ENCODE measurements at regions not wholly inside any gene's neighbourhood (a gene's known extent, or its start where the extent isn't known, plus 50 kb on each side); places are given as distances from the start of the nearest gene placed in this dataset.

GRCh38 chr3:166764698-166765318 lies 615.3 kb downstream of the ZBBX start:
- Histone ChIP-seq H3K4me1 (ENCODE audit: control insufficient read depth in 2 of 3, insufficient read depth in 2 of 3, low read depth in 1 of 3, low read length in 3 of 3) (no peaks in the 10 kb centered on the region), H3K27ac (ENCODE audit: low read depth in 2 of 2, low read length in 2 of 2) (no peak overlapping the region), H3K36me3 (ENCODE audit: control insufficient read depth in 2 of 3, insufficient read depth in 3 of 3, low read length in 3 of 3) (no peaks in the 10 kb centered on the region), H3K9ac (ENCODE audit: low read length in 3 of 3) (no peak overlapping the region), H3K9me3 (ENCODE audit: control insufficient read depth in 2 of 3, insufficient read depth in 1 of 3, low read length in 3 of 3) (no peaks in the 10 kb centered on the region), H3K4me3 (ENCODE audit: low read length in 3 of 3) (no peak overlapping the region), H3K27me3 (ENCODE audit: control insufficient read depth, insufficient read depth, low read length) (no peaks in the 10 kb centered on the region)
- TF ChIP-seq CTCF (IDR thresholded peaks at IDR 0.05; ENCODE audit: borderline replicate concordance, extremely low read depth, insufficient read depth), result no peak
- FAIRE-seq (no peak), DNase-seq (no peak)
- intact Hi-C loops (cut with DNase I), result no loop called here

DNA sequence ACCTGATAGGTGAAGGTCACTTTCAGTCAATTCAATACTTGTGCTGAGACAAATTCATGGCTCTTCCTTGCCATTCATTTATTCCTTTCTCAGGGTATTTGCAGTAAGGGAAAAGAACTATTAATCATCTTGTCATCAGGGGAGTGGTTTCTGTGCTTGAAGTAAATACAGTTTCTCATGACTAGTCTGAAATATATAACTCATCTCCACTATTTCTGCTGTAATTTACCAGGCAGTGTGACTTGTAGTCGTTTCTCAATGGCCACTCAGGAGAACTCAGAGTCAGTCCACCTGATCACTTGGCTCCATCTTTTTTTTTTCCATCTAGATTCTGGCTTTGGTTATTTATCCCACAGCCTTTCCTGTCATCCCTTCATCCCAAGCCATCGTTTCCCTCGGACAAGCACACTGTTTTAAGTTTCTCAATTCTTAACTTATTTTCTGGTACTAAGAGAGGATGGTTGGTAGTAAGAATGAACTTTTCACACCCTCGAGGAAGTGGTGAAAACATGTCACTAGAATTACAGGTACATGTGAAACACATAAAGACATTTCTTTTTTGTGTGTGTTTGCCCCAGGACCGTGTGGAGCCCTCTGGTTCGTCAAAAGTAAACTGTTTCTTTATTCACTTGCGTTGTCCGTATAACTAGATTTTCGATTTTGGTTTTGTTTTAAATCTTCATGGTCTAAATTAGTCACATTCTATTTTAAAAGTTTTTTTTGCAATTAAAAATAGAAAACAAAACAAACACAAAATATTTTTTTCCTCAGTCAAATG lies 620.2 kb downstream of the ZBBX start:
- Histone ChIP-seq H3K4me1 (ENCODE audit: control insufficient read depth in 2 of 3, insufficient read depth in 2 of 3, low read depth in 1 of 3, low read length in 3 of 3) (no peaks in the 10 kb centered on the region), H3K27me3 (ENCODE audit: control insufficient read depth, insufficient read depth, low read length) (no peaks in the 10 kb centered on the region), H3K9me3 (ENCODE audit: control insufficient read depth in 2 of 3, insufficient read depth in 1 of 3, low read length in 3 of 3) (no peaks in the 10 kb centered on the region), H3K9ac (ENCODE audit: low read length in 3 of 3) (no peak overlapping the region), H3K27ac (ENCODE audit: low read depth in 2 of 2, low read length in 2 of 2) (no peak overlapping the region), H3K4me3 (ENCODE audit: low read length in 3 of 3) (no peak overlapping the region), H3K36me3 (ENCODE audit: control insufficient read depth in 2 of 3, insufficient read depth in 3 of 3, low read length in 3 of 3) (no peaks in the 10 kb centered on the region)
- no peak for TF ChIP-seq CTCF (IDR thresholded peaks at IDR 0.05; ENCODE audit: borderline replicate concordance, extremely low read depth, insufficient read depth)
- intact Hi-C loops (cut with DNase I), result no loop called here
- no peak for FAIRE-seq
- DNase-seq, result no peak

GRCh38 chr3:166752214-166752613 lies 627.9 kb downstream of the ZBBX start:
- FAIRE-seq, result no peak
- intact Hi-C loops (cut with DNase I), result no loop called here

More at GRCh38 chr3:166752214-166752613, 627.9 kb downstream of the ZBBX start:
- Histone ChIP-seq H3K9ac (ENCODE audit: low read length in 3 of 3) (no peak overlapping the region), H3K36me3 (ENCODE audit: control insufficient read depth in 2 of 3, insufficient read depth in 3 of 3, low read length in 3 of 3) (no peaks in the 10 kb centered on the region), H3K27me3 (ENCODE audit: control insufficient read depth, insufficient read depth, low read length) (no peaks in the 10 kb centered on the region), H3K9me3 (ENCODE audit: control insufficient read depth in 2 of 3, insufficient read depth in 1 of 3, low read length in 3 of 3) (peaks cover 0 to 1% (median 0%) of the 10 kb centered on the region in 3 donors), H3K4me3 (ENCODE audit: low read length in 3 of 3) (no peak overlapping the region), H3K27ac (ENCODE audit: low read depth in 2 of 2, low read length in 2 of 2) (no peak overlapping the region), H3K4me1 (ENCODE audit: control insufficient read depth in 2 of 3, insufficient read depth in 2 of 3, low read depth in 1 of 3, low read length in 3 of 3) (no peaks in the 10 kb centered on the region)
- TF ChIP-seq CTCF (IDR thresholded peaks at IDR 0.05; ENCODE audit: borderline replicate concordance, extremely low read depth, insufficient read depth), result no peak
- no peak for DNase-seq
